ENCODE measurements at regions not wholly inside any gene's neighbourhood (a gene's known extent, or its start where the extent isn't known, plus 50 kb on each side); places are given as distances from the start of the nearest gene placed in this dataset.

DNA sequence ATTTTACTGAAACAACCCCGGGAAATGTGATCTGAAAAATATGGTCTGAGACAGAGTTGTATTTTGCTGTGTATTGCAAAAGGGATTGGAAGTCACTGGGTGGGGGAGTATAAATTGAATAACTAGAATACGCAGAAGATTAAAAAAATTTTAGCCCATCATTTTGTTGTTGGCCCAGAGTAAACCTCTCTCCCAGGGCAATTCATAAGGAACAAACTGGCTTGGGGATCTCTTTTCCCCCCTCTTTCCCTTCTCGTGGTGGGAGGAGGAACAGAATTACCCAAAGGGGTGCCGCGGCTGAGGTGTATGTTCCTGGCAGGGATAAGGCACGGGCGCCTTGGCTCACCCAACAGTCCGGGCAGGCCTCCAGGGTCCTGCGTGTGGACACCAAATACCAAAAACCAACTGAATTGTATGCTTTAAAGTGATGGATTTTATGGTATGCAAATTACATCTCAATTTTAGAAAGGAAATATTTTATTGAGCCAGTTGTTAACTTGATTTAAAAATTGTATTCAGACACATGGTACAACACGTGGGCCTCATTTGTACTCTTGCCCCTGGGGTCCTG lies 121.2 kb upstream of the SPRED2 start:
- Histone ChIP-seq H3K4me3 (ENCODE audit: low read depth, low read length) (no peak overlapping the region), H3K9me3 (ENCODE audit: severe bottlenecking) (no peaks in the 10 kb centered on the region), H3K27ac (no peak overlapping the region), H3K36me3 (no peaks in the 10 kb centered on the region), H3K27me3 (ENCODE audit: insufficient read depth, low read depth, severe bottlenecking) (no peaks in the 10 kb centered on the region)
- no peak for DNase-seq
- TF ChIP-seq, protein P1, sequence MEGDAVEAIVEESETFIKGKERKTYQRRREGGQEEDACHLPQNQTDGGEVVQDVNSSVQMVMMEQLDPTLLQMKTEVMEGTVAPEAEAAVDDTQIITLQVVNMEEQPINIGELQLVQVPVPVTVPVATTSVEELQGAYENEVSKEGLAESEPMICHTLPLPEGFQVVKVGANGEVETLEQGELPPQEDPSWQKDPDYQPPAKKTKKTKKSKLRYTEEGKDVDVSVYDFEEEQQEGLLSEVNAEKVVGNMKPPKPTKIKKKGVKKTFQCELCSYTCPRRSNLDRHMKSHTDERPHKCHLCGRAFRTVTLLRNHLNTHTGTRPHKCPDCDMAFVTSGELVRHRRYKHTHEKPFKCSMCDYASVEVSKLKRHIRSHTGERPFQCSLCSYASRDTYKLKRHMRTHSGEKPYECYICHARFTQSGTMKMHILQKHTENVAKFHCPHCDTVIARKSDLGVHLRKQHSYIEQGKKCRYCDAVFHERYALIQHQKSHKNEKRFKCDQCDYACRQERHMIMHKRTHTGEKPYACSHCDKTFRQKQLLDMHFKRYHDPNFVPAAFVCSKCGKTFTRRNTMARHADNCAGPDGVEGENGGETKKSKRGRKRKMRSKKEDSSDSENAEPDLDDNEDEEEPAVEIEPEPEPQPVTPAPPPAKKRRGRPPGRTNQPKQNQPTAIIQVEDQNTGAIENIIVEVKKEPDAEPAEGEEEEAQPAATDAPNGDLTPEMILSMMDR (IDR thresholded peaks at IDR 0.05; ENCODE audit: low read depth, low read length), result no peak

DNA sequence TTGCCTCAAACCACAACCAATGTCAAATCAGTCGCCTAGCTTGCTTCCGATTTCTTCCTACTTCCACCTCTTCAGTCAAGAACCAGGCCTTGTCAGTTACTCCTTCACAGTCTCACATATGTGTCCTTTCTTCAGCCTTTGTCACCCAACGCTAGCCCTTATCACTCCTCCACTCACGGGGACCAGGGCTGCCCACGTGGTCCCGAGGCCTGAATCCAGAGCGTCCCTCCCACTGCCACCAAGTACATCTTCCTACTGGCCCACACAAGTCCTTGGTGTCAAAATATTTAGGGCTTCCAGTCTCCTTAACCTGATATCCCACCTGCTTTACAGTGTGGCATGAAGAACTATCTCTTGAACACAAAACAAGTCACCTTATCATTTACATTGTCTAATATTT lies 119.1 kb upstream of the SPRED2 start:
- DNase-seq, result no peak
- TF ChIP-seq, protein P1 (IDR thresholded peaks at IDR 0.05; ENCODE audit: low read depth, low read length), result no peak
- H3K27me3 ChIP-seq (ENCODE audit: insufficient read depth, low read depth, severe bottlenecking), result no peaks in the 10 kb centered on the region
- H3K4me3 ChIP-seq (ENCODE audit: low read depth, low read length), result no peak overlapping the region
- H3K27ac ChIP-seq, result no peak overlapping the region
- H3K9me3 ChIP-seq (ENCODE audit: severe bottlenecking), result no peaks in the 10 kb centered on the region
- H3K36me3 ChIP-seq, result no peaks in the 10 kb centered on the region

DNA sequence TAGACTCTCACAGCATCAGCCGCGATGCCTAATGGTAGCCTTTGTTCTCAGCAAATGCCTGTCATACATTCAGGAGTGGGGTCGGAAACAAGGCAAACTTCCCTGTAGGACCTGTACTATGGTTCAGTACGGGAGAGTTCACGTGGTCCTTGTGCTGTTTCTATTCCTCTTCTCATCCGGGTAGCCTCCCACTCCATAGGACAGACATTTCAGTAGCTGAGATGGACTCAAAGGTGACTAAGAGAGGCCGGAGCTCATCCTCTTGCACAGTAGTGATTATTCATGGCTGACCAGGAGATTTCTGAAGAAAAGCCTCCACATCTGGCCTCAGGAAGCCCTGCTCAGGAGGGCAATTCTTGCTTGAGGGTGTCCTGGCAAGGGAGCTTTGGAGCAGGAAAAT lies 117.8 kb upstream of the SPRED2 start:
- no peak overlapping the region for H3K27ac ChIP-seq
- no peaks in the 10 kb centered on the region for H3K27me3 ChIP-seq (ENCODE audit: insufficient read depth, low read depth, severe bottlenecking)
- no peaks in the 10 kb centered on the region for H3K36me3 ChIP-seq
- H3K9me3 ChIP-seq (ENCODE audit: severe bottlenecking), result no peaks in the 10 kb centered on the region
- no peak for DNase-seq
- no peak overlapping the region for H3K4me3 ChIP-seq (ENCODE audit: low read depth, low read length)
- TF ChIP-seq, protein P1 (IDR thresholded peaks at IDR 0.05; ENCODE audit: low read depth, low read length), result no peak

DNA sequence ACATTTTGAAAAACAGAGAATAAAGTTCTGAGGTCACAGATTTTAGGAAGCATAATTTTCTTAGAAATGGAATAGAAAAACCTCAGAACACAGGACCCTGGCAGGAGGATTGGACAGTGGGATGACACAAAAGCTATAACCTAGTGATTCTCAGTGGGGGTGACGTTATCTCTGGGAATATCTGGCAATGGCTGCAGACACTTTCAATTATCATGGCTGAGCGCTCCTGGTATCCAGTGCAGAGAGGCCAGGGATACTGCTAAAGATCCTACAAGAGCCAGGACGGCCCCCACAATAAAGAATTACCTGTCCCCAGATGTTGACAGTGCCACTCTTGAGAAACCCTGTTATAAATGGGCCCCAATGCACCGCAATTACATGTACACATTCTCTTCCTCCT lies 117.2 kb upstream of the SPRED2 start:
- no peak for DNase-seq
- Histone ChIP-seq H3K9me3 (ENCODE audit: severe bottlenecking) (no peaks in the 10 kb centered on the region), H3K4me3 (ENCODE audit: low read depth, low read length) (no peak overlapping the region), H3K36me3 (no peaks in the 10 kb centered on the region), H3K27ac (no peak overlapping the region), H3K27me3 (ENCODE audit: insufficient read depth, low read depth, severe bottlenecking) (no peaks in the 10 kb centered on the region)
- TF ChIP-seq, protein P1 (IDR thresholded peaks at IDR 0.05; ENCODE audit: low read depth, low read length), result no peak

DNA sequence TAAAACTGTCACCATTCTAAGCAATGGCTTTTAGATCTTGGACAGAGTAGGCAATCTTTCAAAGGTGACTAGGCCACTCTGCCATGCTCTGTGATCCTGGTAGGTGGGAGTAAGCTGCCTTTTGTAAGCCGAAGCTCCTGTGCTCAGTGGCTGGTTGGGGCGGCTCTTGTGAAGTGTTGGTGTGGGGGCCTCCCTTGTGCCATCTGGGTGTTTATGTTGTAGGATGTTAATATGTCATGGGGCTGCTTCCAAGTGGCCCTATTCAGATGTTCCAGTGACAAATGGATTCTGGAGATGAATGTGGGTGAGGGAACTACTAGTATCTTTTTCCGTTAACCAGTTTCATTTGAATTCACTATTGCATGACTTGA lies 116.8 kb upstream of the SPRED2 start:
- TF ChIP-seq, protein P1 (IDR thresholded peaks at IDR 0.05; ENCODE audit: low read depth, low read length), result no peak
- H3K9me3 ChIP-seq (ENCODE audit: severe bottlenecking), result no peaks in the 10 kb centered on the region
- no peak overlapping the region for H3K4me3 ChIP-seq (ENCODE audit: low read depth, low read length)
- no peaks in the 10 kb centered on the region for H3K36me3 ChIP-seq
- no peak overlapping the region for H3K27ac ChIP-seq
- H3K27me3 ChIP-seq (ENCODE audit: insufficient read depth, low read depth, severe bottlenecking), result no peaks in the 10 kb centered on the region
- DNase-seq, result no peak

DNA sequence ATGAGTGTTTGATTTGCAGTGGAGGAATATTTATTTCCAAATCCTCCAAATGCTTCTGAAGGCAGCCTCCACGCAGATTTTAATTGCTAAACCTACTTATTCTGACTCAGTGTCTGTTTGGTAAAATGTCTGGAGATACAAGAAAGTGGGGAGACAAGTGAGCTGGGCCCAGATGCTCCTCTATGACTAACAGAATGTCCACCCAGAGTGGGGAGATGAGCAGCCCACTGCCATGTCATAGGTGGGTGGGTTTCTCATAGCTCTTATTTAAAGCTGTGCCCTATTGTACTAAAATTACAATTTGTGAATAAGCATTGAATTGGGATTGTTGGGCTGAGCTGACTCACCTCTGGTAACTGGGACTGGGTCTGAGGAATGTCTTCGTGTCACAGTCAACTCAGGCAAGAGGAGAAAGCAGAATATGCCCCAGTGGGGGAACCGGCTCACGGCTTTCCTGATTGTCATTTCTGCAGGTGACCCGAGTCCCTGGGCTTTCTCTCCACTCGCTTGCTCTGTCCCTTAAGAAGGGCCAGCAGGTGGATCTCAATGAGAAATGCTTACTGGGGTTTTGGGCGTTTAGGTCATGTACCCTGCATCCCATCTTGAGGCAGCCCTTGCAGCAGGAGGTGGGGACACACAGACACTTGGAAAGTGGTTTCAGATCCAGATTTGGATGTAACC lies 116.3 kb upstream of the SPRED2 start:
- H3K27me3 ChIP-seq (ENCODE audit: insufficient read depth, low read depth, severe bottlenecking), result no peaks in the 10 kb centered on the region

More for the DNA sequence above, 116.3 kb upstream of the SPRED2 start:
- TF ChIP-seq, protein P1 (IDR thresholded peaks at IDR 0.05; ENCODE audit: low read depth, low read length), result no peak
- no peak for DNase-seq
- Histone ChIP-seq H3K36me3 (no peaks in the 10 kb centered on the region), H3K4me3 (ENCODE audit: low read depth, low read length) (no peak overlapping the region), H3K27ac (no peak overlapping the region), H3K9me3 (ENCODE audit: severe bottlenecking) (no peaks in the 10 kb centered on the region)

Data from WERI-Rb-1 (cell line).